ENCODE measurements at regions not wholly inside any gene's neighbourhood (a gene's known extent, or its start where the extent isn't known, plus 50 kb on each side); places are given as distances from the start of the nearest gene placed in this dataset.
A peak's percentile ranks its signal among the peaks of the same experiment; 100 is the strongest.

- TF ChIP-seq HDAC8 (tag; IDR thresholded peaks at IDR 0.05) (peak; percentile 28; the same call in 1 of the 2 replicates), ARID1B (IDR thresholded peaks at IDR 0.05) (peak; percentile 68), CAMTA2 (CRISPR knock-in tag; conservative IDR thresholded peaks at IDR 0.05) (no peak), SLC30A9 (CRISPR knock-in tag; IDR thresholded peaks at IDR 0.05) (no peak), ZNF316 (IDR thresholded peaks at IDR 0.05) (no peak), ZSCAN32 (CRISPR knock-in tag; IDR thresholded peaks at IDR 0.05) (peak; percentile 95), NUFIP1 (IDR thresholded peaks at IDR 0.05; ENCODE audit: partially characterized antibody) (no peak), STAT5A (IDR thresholded peaks at IDR 0.05; ENCODE audit: borderline replicate concordance, low read length) (no peak), BDP1 (IDR thresholded peaks at IDR 0.05; ENCODE audit: insufficient read depth, insufficient read length) (no peak), RBM15 (IDR thresholded peaks at IDR 0.05; ENCODE audit: insufficient read depth, low read length) (no peak), FOXA3 (CRISPR knock-in tag; conservative IDR thresholded peaks at IDR 0.05 in 1 of 2, IDR thresholded peaks at IDR 0.05 in 1 of 2) (no peak; a peak in 1 of 4 replicates), TCFL5 (CRISPR knock-in tag; conservative IDR thresholded peaks at IDR 0.05) (0 out of 2 replicates have a peak, but pooled peaks have one; percentile 15), ZNF239 (CRISPR knock-in tag; IDR thresholded peaks at IDR 0.05) (peak; percentile 51; the same call in 1 of the 2 replicates), BCOR (IDR thresholded peaks at IDR 0.05) (no peak), STAT5B (CRISPR knock-in tag; IDR thresholded peaks at IDR 0.05) (no peak), MXI1 (IDR thresholded peaks at IDR 0.05; ENCODE audit: low read depth, low read length) (no peak)
- TF ChIP-seq, protein P1, sequence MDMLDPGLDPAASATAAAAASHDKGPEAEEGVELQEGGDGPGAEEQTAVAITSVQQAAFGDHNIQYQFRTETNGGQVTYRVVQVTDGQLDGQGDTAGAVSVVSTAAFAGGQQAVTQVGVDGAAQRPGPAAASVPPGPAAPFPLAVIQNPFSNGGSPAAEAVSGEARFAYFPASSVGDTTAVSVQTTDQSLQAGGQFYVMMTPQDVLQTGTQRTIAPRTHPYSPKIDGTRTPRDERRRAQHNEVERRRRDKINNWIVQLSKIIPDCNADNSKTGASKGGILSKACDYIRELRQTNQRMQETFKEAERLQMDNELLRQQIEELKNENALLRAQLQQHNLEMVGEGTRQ (CRISPR knock-in tag; IDR thresholded peaks at IDR 0.05), result no peak
- TF ChIP-seq, protein P2, sequence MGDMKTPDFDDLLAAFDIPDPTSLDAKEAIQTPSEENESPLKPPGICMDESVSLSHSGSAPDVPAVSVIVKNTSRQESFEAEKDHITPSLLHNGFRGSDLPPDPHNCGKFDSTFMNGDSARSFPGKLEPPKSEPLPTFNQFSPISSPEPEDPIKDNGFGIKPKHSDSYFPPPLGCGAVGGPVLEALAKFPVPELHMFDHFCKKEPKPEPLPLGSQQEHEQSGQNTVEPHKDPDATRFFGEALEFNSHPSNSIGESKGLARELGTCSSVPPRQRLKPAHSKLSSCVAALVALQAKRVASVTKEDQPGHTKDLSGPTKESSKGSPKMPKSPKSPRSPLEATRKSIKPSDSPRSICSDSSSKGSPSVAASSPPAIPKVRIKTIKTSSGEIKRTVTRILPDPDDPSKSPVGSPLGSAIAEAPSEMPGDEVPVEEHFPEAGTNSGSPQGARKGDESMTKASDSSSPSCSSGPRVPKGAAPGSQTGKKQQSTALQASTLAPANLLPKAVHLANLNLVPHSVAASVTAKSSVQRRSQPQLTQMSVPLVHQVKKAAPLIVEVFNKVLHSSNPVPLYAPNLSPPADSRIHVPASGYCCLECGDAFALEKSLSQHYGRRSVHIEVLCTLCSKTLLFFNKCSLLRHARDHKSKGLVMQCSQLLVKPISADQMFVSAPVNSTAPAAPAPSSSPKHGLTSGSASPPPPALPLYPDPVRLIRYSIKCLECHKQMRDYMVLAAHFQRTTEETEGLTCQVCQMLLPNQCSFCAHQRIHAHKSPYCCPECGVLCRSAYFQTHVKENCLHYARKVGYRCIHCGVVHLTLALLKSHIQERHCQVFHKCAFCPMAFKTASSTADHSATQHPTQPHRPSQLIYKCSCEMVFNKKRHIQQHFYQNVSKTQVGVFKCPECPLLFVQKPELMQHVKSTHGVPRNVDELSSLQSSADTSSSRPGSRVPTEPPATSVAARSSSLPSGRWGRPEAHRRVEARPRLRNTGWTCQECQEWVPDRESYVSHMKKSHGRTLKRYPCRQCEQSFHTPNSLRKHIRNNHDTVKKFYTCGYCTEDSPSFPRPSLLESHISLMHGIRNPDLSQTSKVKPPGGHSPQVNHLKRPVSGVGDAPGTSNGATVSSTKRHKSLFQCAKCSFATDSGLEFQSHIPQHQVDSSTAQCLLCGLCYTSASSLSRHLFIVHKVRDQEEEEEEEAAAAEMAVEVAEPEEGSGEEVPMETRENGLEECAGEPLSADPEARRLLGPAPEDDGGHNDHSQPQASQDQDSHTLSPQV (IDR thresholded peaks at IDR 0.05), result peak; percentile 88
- TF ChIP-seq, protein P3, sequence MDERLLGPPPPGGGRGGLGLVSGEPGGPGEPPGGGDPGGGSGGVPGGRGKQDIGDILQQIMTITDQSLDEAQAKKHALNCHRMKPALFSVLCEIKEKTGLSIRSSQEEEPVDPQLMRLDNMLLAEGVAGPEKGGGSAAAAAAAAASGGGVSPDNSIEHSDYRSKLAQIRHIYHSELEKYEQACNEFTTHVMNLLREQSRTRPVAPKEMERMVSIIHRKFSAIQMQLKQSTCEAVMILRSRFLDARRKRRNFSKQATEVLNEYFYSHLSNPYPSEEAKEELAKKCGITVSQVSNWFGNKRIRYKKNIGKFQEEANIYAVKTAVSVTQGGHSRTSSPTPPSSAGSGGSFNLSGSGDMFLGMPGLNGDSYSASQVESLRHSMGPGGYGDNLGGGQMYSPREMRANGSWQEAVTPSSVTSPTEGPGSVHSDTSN (CRISPR knock-in tag; IDR thresholded peaks at IDR 0.05; ENCODE audit: low read depth), result no peak
- TF ChIP-seq, protein P3 (tag; conservative IDR thresholded peaks at IDR 0.05; ENCODE audit: low read depth), result 0 out of 2 replicates have a peak, but pooled peaks have one; percentile 5
- TF ChIP-seq, protein P4, sequence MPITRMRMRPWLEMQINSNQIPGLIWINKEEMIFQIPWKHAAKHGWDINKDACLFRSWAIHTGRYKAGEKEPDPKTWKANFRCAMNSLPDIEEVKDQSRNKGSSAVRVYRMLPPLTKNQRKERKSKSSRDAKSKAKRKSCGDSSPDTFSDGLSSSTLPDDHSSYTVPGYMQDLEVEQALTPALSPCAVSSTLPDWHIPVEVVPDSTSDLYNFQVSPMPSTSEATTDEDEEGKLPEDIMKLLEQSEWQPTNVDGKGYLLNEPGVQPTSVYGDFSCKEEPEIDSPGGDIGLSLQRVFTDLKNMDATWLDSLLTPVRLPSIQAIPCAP (CRISPR knock-in tag; IDR thresholded peaks at IDR 0.05; ENCODE audit: borderline replicate concordance), result no peak
Observed at GRCh38 chr6:43910638-43911353, 140.8 kb downstream of the VEGFA start (continued).

All from K562 (cell line).